ENCODE measurements at regions not wholly inside any gene's neighbourhood (a gene's known extent, or its start where the extent isn't known, plus 50 kb on each side); places are given as distances from the start of the nearest gene placed in this dataset.

DNA sequence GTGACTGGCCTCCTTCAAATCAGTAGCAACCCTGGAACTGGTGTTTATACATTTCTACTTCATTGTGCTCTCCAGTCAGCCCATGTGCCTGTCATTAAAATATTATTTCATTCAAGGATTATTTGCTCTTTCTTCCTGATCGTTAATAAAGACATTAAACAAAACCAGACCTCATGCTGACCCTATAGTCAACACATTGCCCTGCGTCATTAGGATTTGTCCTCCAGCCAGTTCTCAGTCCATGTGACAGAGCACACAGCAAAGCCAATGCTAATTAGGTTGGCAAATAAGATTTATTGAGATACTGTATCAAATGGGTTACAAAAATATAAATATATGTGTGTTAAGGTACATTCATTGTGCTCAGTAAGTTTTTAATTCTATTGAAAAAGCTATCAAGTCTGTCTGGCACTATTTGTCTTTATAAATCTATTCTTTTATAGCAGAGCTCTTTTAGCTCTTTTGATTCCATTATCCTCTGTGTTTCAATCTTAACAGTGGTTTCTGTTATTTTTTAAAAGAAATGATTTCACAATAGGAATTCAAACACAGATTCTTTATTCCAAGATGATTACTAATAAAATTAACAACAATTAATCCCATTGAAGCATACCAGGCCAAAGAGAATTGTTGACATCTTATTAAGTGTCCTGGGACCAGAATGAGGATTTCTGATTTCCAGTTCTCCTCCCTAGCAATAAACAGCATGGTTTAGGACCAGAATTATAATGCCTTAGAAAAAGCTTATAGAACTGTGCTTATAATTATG, 209.4 kb upstream of the RGMB start:
- H3K9me3 ChIP-seq: no peaks in the 10 kb centered on the region
- 61% methylated on average over 2 of the region's 2 CpGs for WGBS
- peaks cover 0 to 17% (median 2%) of the 10 kb centered on the region in 4 donors for H3K4me1 ChIP-seq
- H3K36me3 ChIP-seq: no peaks in the 10 kb centered on the region
- intact Hi-C loops (cut with DNase I): no loop called here
- H3K27me3 ChIP-seq: no peaks in the 10 kb centered on the region
- TF ChIP-seq POLR2A (IDR thresholded peaks at IDR 0.05; ENCODE audit: low read depth): no peak
- no peak for TF ChIP-seq POLR2AphosphoS5 (IDR thresholded peaks at IDR 0.05)
- TF ChIP-seq, protein P1, sequence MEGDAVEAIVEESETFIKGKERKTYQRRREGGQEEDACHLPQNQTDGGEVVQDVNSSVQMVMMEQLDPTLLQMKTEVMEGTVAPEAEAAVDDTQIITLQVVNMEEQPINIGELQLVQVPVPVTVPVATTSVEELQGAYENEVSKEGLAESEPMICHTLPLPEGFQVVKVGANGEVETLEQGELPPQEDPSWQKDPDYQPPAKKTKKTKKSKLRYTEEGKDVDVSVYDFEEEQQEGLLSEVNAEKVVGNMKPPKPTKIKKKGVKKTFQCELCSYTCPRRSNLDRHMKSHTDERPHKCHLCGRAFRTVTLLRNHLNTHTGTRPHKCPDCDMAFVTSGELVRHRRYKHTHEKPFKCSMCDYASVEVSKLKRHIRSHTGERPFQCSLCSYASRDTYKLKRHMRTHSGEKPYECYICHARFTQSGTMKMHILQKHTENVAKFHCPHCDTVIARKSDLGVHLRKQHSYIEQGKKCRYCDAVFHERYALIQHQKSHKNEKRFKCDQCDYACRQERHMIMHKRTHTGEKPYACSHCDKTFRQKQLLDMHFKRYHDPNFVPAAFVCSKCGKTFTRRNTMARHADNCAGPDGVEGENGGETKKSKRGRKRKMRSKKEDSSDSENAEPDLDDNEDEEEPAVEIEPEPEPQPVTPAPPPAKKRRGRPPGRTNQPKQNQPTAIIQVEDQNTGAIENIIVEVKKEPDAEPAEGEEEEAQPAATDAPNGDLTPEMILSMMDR (IDR thresholded peaks at IDR 0.05): no peak
- no peak for TF ChIP-seq EP300 (IDR thresholded peaks at IDR 0.05)
- H3K27ac ChIP-seq (replicated peaks in 1 of 4): no peak overlapping the region
- H3K4me3 ChIP-seq: no peak overlapping the region
- no peak for DNase-seq (ENCODE audit: extremely low spot score)

DNA sequence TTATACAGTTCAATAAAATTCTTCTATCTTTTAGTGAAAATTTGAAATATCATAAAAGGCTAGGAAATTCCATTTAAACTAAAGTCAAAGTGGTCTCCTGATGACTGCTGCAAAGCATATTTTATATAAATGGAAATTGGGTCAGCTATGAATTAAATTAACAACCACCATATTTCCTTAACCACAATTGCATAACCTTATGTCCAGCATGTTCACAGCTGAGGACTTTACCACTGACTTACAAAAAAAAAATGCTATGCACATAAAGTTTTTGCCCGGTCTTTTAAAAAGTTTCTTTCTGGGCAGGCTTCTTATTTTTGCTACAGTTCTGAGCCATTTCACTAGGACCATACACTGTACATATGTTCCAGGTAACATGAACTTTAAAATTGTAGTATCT, 208.6 kb upstream of the RGMB start:
- H3K27ac ChIP-seq (replicated peaks in 1 of 4): no peak overlapping the region
- no peaks in the 10 kb centered on the region for H3K9me3 ChIP-seq
- WGBS: 94% methylated on average over 1 of the region's 1 CpG
- H3K27me3 ChIP-seq: no peaks in the 10 kb centered on the region
- TF ChIP-seq, protein P1 (IDR thresholded peaks at IDR 0.05): no peak
- TF ChIP-seq POLR2AphosphoS5 (IDR thresholded peaks at IDR 0.05): no peak
- TF ChIP-seq EP300 (IDR thresholded peaks at IDR 0.05): no peak
- no peak for TF ChIP-seq POLR2A (IDR thresholded peaks at IDR 0.05; ENCODE audit: low read depth)
- intact Hi-C loops (cut with DNase I): no loop called here
- H3K4me1 ChIP-seq: peaks cover 0 to 17% (median 2%) of the 10 kb centered on the region in 4 donors
- H3K36me3 ChIP-seq: no peaks in the 10 kb centered on the region
- DNase-seq (ENCODE audit: extremely low spot score): no peak
- H3K4me3 ChIP-seq: no peak overlapping the region

DNA sequence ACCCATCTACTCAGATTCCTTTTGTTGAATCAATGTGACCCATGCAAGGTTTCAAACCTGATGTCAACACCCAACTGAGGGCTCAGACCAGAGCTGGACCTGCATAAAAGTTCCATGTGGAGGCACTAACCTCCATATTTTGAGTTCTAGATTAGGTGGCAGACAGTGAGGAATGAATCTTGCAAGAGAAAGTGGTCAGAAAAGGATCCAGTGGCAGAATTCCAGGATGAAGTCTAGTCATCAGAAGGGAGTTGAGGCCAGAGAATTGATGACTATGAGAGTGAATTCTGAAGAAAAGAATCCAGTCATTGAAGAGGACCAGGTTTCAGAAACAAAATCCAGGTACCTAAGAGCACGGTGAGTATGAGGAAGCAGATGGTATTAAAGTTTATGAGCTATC, 205.1 kb upstream of the RGMB start:
- intact Hi-C loops (cut with DNase I): no loop called here
- WGBS: 93% methylated on average over 1 of the region's 1 CpG
- no peaks in the 10 kb centered on the region for H3K27me3 ChIP-seq

DNA sequence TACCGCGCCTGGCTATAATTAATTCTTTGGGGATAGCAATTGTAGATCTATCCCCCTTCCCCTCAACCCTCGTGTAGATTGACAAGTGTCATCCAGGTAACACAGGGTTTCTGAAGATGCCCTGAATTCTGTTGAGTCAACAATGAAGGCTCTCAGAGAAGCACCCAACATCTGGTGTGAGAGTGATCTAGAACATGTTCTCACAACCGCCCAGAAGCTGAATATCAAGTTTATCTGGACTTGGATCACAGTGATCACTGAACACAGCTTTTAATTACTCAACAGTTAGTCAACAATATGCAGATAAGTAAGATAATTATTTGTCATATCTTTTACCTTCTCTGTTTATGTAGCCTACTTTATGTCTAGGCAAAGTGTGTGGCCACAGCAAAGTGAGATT, 204.2 kb upstream of the RGMB start:
- WGBS: 78% methylated on average over 4 of the region's 4 CpGs
- no peaks in the 10 kb centered on the region for H3K27me3 ChIP-seq
- no peak for DNase-seq (ENCODE audit: extremely low spot score)
- no peaks in the 10 kb centered on the region for H3K36me3 ChIP-seq
- no peak for TF ChIP-seq POLR2A (IDR thresholded peaks at IDR 0.05; ENCODE audit: low read depth)
- TF ChIP-seq, protein P1 (IDR thresholded peaks at IDR 0.05): no peak
- no peak for TF ChIP-seq POLR2AphosphoS5 (IDR thresholded peaks at IDR 0.05)
- TF ChIP-seq EP300 (IDR thresholded peaks at IDR 0.05): no peak
- no peak overlapping the region for H3K4me3 ChIP-seq
- intact Hi-C loops (cut with DNase I): no loop called here
- H3K9me3 ChIP-seq: no peaks in the 10 kb centered on the region
- no peak overlapping the region for H3K27ac ChIP-seq (replicated peaks in 1 of 4)
- peaks cover 0 to 2% (median under 1%) of the 10 kb centered on the region in 4 donors for H3K4me1 ChIP-seq

More for the DNA sequence above, 205.1 kb upstream of the RGMB start:
- TF ChIP-seq POLR2AphosphoS5 (IDR thresholded peaks at IDR 0.05): no peak
- DNase-seq (ENCODE audit: extremely low spot score): no peak
- H3K9me3 ChIP-seq: no peaks in the 10 kb centered on the region
- H3K27ac ChIP-seq (replicated peaks in 1 of 4): no peak overlapping the region
- H3K4me3 ChIP-seq: no peak overlapping the region
- no peaks in the 10 kb centered on the region for H3K36me3 ChIP-seq
- peaks cover 0 to 12% (median 2%) of the 10 kb centered on the region in 4 donors for H3K4me1 ChIP-seq

DNA sequence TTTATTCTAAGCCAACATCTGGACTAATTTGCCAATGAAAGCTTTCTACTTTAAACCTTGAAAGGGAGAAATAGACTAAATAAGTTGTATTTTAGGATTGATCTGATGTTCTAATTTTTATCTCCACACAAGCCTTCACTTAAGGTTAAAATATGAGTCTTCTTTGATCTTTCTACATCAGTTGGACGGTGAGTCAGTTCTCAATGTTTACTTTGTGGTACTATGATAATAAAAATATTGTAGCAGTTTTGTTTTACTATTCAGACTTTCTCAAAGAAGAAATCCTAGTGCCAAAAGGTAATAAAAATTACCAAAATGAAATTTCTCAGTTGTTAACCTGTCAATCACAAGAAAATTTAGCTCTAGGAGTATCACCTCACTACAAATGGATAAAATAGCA, 203.5 kb upstream of the RGMB start:
- Histone ChIP-seq H3K36me3 (no peaks in the 10 kb centered on the region), H3K4me3 (no peak overlapping the region), H3K4me1 (no peaks in the 10 kb centered on the region), H3K27me3 (no peaks in the 10 kb centered on the region), H3K9me3 (no peaks in the 10 kb centered on the region), H3K27ac (replicated peaks in 1 of 4) (no peak overlapping the region)
- no peak for DNase-seq (ENCODE audit: extremely low spot score)
- WGBS: 33% methylated on average over 1 of the region's 1 CpG
- TF ChIP-seq POLR2A (IDR thresholded peaks at IDR 0.05; ENCODE audit: low read depth) (no peak), EP300 (IDR thresholded peaks at IDR 0.05) (no peak), POLR2AphosphoS5 (IDR thresholded peaks at IDR 0.05) (no peak)
- TF ChIP-seq, protein P1 (IDR thresholded peaks at IDR 0.05): no peak
- intact Hi-C loops (cut with DNase I): no loop called here
